ENCODE measurements at regions not wholly inside any gene's neighbourhood (a gene's known extent, or its start where the extent isn't known, plus 50 kb on each side); places are given as distances from the start of the nearest gene placed in this dataset.

GRCh38 chr2:128710729-128711128 is 392.1 kb upstream of the HS6ST1 start:
- TF ChIP-seq POLR2AphosphoS5 (IDR thresholded peaks at IDR 0.05; ENCODE audit: low read depth) (peak; percentile 71), SPI1 (IDR thresholded peaks at IDR 0.05; ENCODE audit: borderline replicate concordance, low read depth) (peak; percentile 91), GABPA (IDR thresholded peaks at IDR 0.05; ENCODE audit: low read depth) (no peak)
- TF ChIP-seq, protein P1, sequence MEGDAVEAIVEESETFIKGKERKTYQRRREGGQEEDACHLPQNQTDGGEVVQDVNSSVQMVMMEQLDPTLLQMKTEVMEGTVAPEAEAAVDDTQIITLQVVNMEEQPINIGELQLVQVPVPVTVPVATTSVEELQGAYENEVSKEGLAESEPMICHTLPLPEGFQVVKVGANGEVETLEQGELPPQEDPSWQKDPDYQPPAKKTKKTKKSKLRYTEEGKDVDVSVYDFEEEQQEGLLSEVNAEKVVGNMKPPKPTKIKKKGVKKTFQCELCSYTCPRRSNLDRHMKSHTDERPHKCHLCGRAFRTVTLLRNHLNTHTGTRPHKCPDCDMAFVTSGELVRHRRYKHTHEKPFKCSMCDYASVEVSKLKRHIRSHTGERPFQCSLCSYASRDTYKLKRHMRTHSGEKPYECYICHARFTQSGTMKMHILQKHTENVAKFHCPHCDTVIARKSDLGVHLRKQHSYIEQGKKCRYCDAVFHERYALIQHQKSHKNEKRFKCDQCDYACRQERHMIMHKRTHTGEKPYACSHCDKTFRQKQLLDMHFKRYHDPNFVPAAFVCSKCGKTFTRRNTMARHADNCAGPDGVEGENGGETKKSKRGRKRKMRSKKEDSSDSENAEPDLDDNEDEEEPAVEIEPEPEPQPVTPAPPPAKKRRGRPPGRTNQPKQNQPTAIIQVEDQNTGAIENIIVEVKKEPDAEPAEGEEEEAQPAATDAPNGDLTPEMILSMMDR (IDR thresholded peaks at IDR 0.05; ENCODE audit: insufficient read depth, low read length) = no peak
- TF ChIP-seq, protein P2, sequence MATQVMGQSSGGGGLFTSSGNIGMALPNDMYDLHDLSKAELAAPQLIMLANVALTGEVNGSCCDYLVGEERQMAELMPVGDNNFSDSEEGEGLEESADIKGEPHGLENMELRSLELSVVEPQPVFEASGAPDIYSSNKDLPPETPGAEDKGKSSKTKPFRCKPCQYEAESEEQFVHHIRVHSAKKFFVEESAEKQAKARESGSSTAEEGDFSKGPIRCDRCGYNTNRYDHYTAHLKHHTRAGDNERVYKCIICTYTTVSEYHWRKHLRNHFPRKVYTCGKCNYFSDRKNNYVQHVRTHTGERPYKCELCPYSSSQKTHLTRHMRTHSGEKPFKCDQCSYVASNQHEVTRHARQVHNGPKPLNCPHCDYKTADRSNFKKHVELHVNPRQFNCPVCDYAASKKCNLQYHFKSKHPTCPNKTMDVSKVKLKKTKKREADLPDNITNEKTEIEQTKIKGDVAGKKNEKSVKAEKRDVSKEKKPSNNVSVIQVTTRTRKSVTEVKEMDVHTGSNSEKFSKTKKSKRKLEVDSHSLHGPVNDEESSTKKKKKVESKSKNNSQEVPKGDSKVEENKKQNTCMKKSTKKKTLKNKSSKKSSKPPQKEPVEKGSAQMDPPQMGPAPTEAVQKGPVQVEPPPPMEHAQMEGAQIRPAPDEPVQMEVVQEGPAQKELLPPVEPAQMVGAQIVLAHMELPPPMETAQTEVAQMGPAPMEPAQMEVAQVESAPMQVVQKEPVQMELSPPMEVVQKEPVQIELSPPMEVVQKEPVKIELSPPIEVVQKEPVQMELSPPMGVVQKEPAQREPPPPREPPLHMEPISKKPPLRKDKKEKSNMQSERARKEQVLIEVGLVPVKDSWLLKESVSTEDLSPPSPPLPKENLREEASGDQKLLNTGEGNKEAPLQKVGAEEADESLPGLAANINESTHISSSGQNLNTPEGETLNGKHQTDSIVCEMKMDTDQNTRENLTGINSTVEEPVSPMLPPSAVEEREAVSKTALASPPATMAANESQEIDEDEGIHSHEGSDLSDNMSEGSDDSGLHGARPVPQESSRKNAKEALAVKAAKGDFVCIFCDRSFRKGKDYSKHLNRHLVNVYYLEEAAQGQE (IDR thresholded peaks at IDR 0.05; ENCODE audit: insufficient replicate concordance, low read depth) = no peak

All from HL-60 (cell line).